ENCODE measurements at regions not wholly inside any gene's neighbourhood (a gene's known extent, or its start where the extent isn't known, plus 50 kb on each side); places are given as distances from the start of the nearest gene placed in this dataset.

- no peak for DNase-seq
- Histone ChIP-seq H3K36me3 (ENCODE audit: low read depth, missing control alignments) (no peaks in the 10 kb centered on the region), H3K4me3 (no peak overlapping the region), H3K9me3 (no peaks in the 10 kb centered on the region), H3K27ac (no peak overlapping the region), H3K4me1 (no peaks in the 10 kb centered on the region), H3K27me3 (no peaks in the 10 kb centered on the region)
- no peak for TF ChIP-seq POLR2A (IDR thresholded peaks at IDR 0.05)
- TF ChIP-seq CTCF (IDR thresholded peaks at IDR 0.05), result no peak
- WGBS, 2 donors, result 83 to 89% methylated on average over 13 to 14 of the region's 14 CpGs
- intact Hi-C loops (cut with DNase I; ENCODE audit: low total_unique reads), result no loop called here
These were observed 539.5 kb downstream of the FGF9 start for GRCh38 chr13:22210134-22210930.

GRCh38 chr13:22211876-22212275 lies 541.0 kb downstream of the FGF9 start:
- Histone ChIP-seq H3K4me1 (no peaks in the 10 kb centered on the region), H3K36me3 (ENCODE audit: low read depth, missing control alignments) (no peaks in the 10 kb centered on the region), H3K27me3 (no peaks in the 10 kb centered on the region), H3K27ac (no peak overlapping the region), H3K9me3 (no peaks in the 10 kb centered on the region), H3K4me3 (no peak overlapping the region)
- no peak for TF ChIP-seq POLR2A (IDR thresholded peaks at IDR 0.05)
- no peak for TF ChIP-seq CTCF (IDR thresholded peaks at IDR 0.05)
- no peak for DNase-seq
- 88 to 95% methylated on average over 13 to 14 of the region's 14 CpGs for WGBS, 2 donors
- intact Hi-C loops (cut with DNase I; ENCODE audit: low total_unique reads), result no loop called here

GRCh38 chr13:22212576-22212975 lies 541.7 kb downstream of the FGF9 start:
- no peaks in the 10 kb centered on the region for H3K27me3 ChIP-seq
- H3K27ac ChIP-seq, result no peak overlapping the region
- no peaks in the 10 kb centered on the region for H3K4me1 ChIP-seq
- intact Hi-C loops (cut with DNase I; ENCODE audit: low total_unique reads), result no loop called here
- 90 to 99% methylated on average over 10 of the region's 10 CpGs for WGBS, 2 donors
- no peaks in the 10 kb centered on the region for H3K36me3 ChIP-seq (ENCODE audit: low read depth, missing control alignments)
- H3K4me3 ChIP-seq, result no peak overlapping the region
- TF ChIP-seq POLR2A (IDR thresholded peaks at IDR 0.05) (no peak), CTCF (IDR thresholded peaks at IDR 0.05) (no peak)
- no peak for DNase-seq
- no peaks in the 10 kb centered on the region for H3K9me3 ChIP-seq

- intact Hi-C loops (cut with DNase I; ENCODE audit: low total_unique reads), result no loop called here
- TF ChIP-seq CTCF (IDR thresholded peaks at IDR 0.05) (no peak), POLR2A (IDR thresholded peaks at IDR 0.05) (no peak)
These were observed 543.3 kb downstream of the FGF9 start for GRCh38 chr13:22214184-22214583.

GRCh38 chr13:22218797-22219196 lies 547.9 kb downstream of the FGF9 start:
- 47 to 59% methylated on average over 4 of the region's 4 CpGs for WGBS, 2 donors
- H3K4me3 ChIP-seq, result no peak overlapping the region
- TF ChIP-seq POLR2A (IDR thresholded peaks at IDR 0.05), result no peak
- no peak for TF ChIP-seq CTCF (IDR thresholded peaks at IDR 0.05)
- H3K4me1 ChIP-seq, result no peaks in the 10 kb centered on the region
- H3K9me3 ChIP-seq, result no peaks in the 10 kb centered on the region
- H3K27ac ChIP-seq, result no peak overlapping the region
- no peak for DNase-seq
- no peaks in the 10 kb centered on the region for H3K36me3 ChIP-seq (ENCODE audit: low read depth, missing control alignments)
- no peaks in the 10 kb centered on the region for H3K27me3 ChIP-seq
- intact Hi-C loops (cut with DNase I; ENCODE audit: low total_unique reads), result no loop called here

More at GRCh38 chr13:22214184-22214583, 543.3 kb downstream of the FGF9 start:
- no peaks in the 10 kb centered on the region for H3K9me3 ChIP-seq
- WGBS, 2 donors, result 68 to 70% methylated on average over 3 of the region's 3 CpGs
- no peak overlapping the region for H3K27ac ChIP-seq
- H3K4me3 ChIP-seq, result no peak overlapping the region
- no peaks in the 10 kb centered on the region for H3K27me3 ChIP-seq
- no peak for DNase-seq
- no peaks in the 10 kb centered on the region for H3K4me1 ChIP-seq
- H3K36me3 ChIP-seq (ENCODE audit: low read depth, missing control alignments), result no peaks in the 10 kb centered on the region

Measured in testis (tissue), 2 donors.